ENCODE measurements at regions not wholly inside any gene's neighbourhood (a gene's known extent, or its start where the extent isn't known, plus 50 kb on each side); places are given as distances from the start of the nearest gene placed in this dataset.

DNA sequence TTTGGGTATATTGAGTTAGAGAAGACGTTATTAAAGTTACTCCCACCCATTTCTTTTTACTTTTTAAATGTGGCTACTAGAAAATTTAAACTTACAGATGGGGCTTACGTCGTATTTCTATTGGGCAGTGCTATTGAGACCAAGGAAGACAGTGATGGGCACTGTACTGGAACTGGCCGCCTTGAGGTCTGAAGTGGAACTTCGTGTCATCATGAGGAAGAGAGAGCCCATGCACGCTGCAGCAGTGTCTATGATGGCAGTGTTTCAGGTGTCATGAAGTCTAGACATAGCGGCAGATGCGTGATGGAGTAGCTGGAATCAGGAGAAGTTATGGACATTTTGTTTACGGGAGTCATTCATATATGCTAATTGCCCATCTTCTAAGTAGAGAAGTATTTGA is 143.7 kb downstream of the LRRC70 start:
- TF ChIP-seq NR1H2 (CRISPR knock-in tag; IDR thresholded peaks at IDR 0.05) (no peak), NR3C1 (CRISPR knock-in tag; conservative IDR thresholded peaks at IDR 0.05; ENCODE audit: low read depth) (no peak), CBFB (CRISPR knock-in tag; IDR thresholded peaks at IDR 0.05; ENCODE audit: low read depth) (no peak)
- TF ChIP-seq, protein P1, sequence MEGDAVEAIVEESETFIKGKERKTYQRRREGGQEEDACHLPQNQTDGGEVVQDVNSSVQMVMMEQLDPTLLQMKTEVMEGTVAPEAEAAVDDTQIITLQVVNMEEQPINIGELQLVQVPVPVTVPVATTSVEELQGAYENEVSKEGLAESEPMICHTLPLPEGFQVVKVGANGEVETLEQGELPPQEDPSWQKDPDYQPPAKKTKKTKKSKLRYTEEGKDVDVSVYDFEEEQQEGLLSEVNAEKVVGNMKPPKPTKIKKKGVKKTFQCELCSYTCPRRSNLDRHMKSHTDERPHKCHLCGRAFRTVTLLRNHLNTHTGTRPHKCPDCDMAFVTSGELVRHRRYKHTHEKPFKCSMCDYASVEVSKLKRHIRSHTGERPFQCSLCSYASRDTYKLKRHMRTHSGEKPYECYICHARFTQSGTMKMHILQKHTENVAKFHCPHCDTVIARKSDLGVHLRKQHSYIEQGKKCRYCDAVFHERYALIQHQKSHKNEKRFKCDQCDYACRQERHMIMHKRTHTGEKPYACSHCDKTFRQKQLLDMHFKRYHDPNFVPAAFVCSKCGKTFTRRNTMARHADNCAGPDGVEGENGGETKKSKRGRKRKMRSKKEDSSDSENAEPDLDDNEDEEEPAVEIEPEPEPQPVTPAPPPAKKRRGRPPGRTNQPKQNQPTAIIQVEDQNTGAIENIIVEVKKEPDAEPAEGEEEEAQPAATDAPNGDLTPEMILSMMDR (IDR thresholded peaks at IDR 0.05): no peak
